ENCODE measurements at regions not wholly inside any gene's neighbourhood (a gene's known extent, or its start where the extent isn't known, plus 50 kb on each side); places are given as distances from the start of the nearest gene placed in this dataset.

DNA sequence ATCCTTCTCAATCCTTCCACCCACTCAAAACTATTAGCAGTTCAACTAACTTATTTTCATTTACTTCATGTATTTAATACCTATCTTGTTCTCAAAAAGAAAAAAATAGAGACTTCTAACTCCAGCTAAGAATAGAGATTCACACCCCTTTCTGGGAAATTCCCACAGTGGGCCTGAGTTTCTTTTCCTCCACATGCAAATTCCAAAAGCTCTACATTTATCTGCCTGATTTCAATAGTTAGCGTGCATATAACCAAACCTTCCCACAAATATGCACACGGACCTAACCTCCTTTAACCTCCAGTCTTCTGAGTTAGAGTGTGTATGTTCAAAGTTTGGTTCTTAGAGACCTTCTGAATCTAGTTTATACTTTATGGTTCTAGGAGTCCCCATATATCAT, 62.5 kb downstream of the GRIN2B start:
- TF ChIP-seq RAD21 (IDR thresholded peaks at IDR 0.05; ENCODE audit: low read depth) (no peak), SP1 (IDR thresholded peaks at IDR 0.05; ENCODE audit: low read depth) (no peak), CEBPB (IDR thresholded peaks at IDR 0.05; ENCODE audit: low read depth) (no peak), POLR2A (IDR thresholded peaks at IDR 0.05; ENCODE audit: borderline replicate concordance, extremely low read depth, insufficient read depth, insufficient read length) (no peak), SRF (IDR thresholded peaks at IDR 0.05; ENCODE audit: low read depth) (no peak), TCF7L2 (IDR thresholded peaks at IDR 0.05; ENCODE audit: borderline replicate concordance, extremely low read depth, insufficient read depth, insufficient read length) (no peak), POLR2AphosphoS5 (IDR thresholded peaks at IDR 0.05; ENCODE audit: low read depth, low read length) (no peak), EZH2 (IDR thresholded peaks at IDR 0.05) (no peak), EZH2phosphoT487 (IDR thresholded peaks at IDR 0.05; ENCODE audit: borderline replicate concordance) (no peak)
- TF ChIP-seq, protein P1, sequence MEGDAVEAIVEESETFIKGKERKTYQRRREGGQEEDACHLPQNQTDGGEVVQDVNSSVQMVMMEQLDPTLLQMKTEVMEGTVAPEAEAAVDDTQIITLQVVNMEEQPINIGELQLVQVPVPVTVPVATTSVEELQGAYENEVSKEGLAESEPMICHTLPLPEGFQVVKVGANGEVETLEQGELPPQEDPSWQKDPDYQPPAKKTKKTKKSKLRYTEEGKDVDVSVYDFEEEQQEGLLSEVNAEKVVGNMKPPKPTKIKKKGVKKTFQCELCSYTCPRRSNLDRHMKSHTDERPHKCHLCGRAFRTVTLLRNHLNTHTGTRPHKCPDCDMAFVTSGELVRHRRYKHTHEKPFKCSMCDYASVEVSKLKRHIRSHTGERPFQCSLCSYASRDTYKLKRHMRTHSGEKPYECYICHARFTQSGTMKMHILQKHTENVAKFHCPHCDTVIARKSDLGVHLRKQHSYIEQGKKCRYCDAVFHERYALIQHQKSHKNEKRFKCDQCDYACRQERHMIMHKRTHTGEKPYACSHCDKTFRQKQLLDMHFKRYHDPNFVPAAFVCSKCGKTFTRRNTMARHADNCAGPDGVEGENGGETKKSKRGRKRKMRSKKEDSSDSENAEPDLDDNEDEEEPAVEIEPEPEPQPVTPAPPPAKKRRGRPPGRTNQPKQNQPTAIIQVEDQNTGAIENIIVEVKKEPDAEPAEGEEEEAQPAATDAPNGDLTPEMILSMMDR (IDR thresholded peaks at IDR 0.05 in 2 of 3, conservative IDR thresholded peaks at IDR 0.05 in 1 of 3; ENCODE audit: borderline replicate concordance in 1 of 3, insufficient read depth in 1 of 3, low read depth in 2 of 3, low read length in 2 of 3), result no peak
- TF ChIP-seq, protein P2, sequence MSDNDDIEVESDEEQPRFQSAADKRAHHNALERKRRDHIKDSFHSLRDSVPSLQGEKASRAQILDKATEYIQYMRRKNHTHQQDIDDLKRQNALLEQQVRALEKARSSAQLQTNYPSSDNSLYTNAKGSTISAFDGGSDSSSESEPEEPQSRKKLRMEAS (IDR thresholded peaks at IDR 0.05), result no peak

All from HCT116 (cell line).